Kidney epithelial cell (primary cell): ENCODE measurements at regions not wholly inside any gene's neighbourhood (a gene's known extent, or its start where the extent isn't known, plus 50 kb on each side); places are given as distances from the start of the nearest gene placed in this dataset.
A peak's percentile ranks its signal among the peaks of the same experiment; 100 is the strongest.

Source experiments
- DNase-seq: peaks from one replicate; pipeline ENCODE4 v3.0.0-alpha.2; 2010; ENCODE audit warnings: low read depth
- H3K27me3 ChIP-seq: 2 replicates; pipeline ENCODE4 v1.6.0; 2011; ENCODE audit warnings: low read length; ENCODE audit not compliant: control insufficient read depth, insufficient read depth
- H3K36me3 ChIP-seq: 2 replicates; pipeline ENCODE4 v1.5.1; 2011; ENCODE audit warnings: low read length; ENCODE audit not compliant: control insufficient read depth, insufficient read depth
- H3K4me3 ChIP-seq: 2 replicates; pipeline ENCODE4 v1.5.1; 2011; ENCODE audit warnings: low read depth, mild to moderate bottlenecking, control low read depth, low read length
- TF ChIP-seq, protein P1 (sequence below): IDR thresholded peaks from 2 replicates; pipeline ENCODE4 v1.5.1; 2011; ENCODE audit warnings: mild to moderate bottlenecking, moderate library complexity, low read length, control low read depth, inconsistent platforms; ENCODE audit not compliant: insufficient read depth, poor library complexity, severe bottlenecking

DNA sequence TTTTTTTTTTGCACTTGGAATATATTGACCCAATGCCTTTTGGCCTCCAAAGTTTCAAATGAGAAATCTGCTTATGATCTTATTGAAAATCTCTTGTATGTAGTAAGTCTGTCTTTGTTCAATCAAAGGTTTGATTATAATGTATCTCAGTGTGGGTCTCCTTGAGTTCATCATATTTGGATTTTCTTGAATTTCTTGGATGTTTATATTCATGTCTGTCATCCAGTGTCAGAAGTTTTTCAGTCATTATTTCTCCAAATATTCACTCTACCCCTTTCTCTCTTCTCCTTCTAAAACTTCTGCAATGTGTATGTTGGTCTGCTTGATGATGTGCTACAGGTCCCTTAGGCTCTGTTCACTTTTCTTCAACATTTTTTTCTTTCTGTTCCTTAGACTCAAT lies 95.9 kb upstream of the PTPRK start:
- DNase-seq: no peak
- no peaks in the 10 kb centered on the region for H3K27me3 ChIP-seq
- no peaks in the 10 kb centered on the region for H3K36me3 ChIP-seq
- H3K4me3 ChIP-seq: no peak overlapping the region
- TF ChIP-seq, protein P1, sequence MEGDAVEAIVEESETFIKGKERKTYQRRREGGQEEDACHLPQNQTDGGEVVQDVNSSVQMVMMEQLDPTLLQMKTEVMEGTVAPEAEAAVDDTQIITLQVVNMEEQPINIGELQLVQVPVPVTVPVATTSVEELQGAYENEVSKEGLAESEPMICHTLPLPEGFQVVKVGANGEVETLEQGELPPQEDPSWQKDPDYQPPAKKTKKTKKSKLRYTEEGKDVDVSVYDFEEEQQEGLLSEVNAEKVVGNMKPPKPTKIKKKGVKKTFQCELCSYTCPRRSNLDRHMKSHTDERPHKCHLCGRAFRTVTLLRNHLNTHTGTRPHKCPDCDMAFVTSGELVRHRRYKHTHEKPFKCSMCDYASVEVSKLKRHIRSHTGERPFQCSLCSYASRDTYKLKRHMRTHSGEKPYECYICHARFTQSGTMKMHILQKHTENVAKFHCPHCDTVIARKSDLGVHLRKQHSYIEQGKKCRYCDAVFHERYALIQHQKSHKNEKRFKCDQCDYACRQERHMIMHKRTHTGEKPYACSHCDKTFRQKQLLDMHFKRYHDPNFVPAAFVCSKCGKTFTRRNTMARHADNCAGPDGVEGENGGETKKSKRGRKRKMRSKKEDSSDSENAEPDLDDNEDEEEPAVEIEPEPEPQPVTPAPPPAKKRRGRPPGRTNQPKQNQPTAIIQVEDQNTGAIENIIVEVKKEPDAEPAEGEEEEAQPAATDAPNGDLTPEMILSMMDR: no peak

DNA sequence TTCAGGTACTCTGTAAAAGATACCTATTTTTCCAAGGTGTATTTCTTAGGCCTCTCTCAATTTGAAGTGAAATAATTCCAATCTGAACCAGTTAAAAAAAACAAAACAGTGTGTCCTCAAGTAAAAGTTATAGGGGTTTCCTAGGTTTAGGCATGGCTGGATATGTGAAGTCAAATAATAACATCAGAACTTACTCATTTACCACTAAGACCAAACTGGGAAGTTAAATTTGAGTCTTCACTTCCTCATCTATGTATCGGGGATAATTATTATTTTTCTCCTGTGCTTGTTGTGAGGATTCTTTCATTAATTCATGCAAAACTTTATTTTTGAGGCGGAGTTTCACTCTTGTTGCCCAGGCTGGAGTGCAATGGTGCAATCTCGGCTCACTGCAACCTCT lies 86.2 kb upstream of the PTPRK start:
- no peaks in the 10 kb centered on the region for H3K27me3 ChIP-seq
- H3K36me3 ChIP-seq: no peaks in the 10 kb centered on the region
- no peak for DNase-seq
- H3K4me3 ChIP-seq: no peak overlapping the region
- TF ChIP-seq, protein P1: no peak

DNA sequence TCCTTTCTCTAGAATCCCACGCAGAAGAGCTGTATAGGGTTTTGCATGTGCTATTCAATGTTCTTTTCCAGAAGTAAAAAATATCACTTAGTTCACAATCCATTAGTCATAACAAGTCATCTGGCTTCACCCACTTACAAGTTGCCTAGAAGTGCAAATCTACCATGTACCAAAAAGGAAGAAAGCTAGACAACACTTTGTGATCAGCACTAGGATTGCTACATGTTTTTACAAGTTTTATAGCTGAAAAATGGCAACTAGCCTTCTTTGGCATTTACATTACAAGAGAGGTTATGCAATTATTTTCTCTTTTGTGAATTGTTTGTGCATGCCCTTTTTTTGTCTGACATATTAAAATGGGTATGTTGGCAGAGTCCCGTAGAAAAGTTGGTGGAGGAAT lies 85.6 kb upstream of the PTPRK start:
- Histone ChIP-seq H3K36me3 (no peaks in the 10 kb centered on the region), H3K27me3 (no peaks in the 10 kb centered on the region), H3K4me3 (no peak overlapping the region)
- TF ChIP-seq, protein P1: no peak
- no peak for DNase-seq

DNA sequence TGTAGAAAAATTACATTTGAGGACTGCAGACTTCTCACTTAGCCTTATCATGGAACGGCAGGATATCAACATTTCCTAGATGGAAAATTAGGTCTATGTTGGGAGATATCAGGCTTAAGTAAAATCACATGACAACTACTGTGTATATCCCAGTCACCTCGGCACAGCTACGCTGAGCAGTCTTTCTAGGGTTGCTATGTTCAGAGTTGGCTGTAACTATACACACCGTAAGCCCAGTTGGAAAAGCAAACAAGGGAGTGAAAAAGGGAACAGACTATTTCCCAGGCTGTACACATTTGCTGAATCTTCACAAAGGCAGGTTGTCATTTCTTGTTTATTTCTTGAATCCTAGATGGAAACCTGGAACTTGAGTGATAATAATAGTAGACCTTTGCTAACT lies 80.7 kb upstream of the PTPRK start:
- no peaks in the 10 kb centered on the region for H3K36me3 ChIP-seq
- no peak for DNase-seq
- H3K27me3 ChIP-seq: no peaks in the 10 kb centered on the region
- TF ChIP-seq, protein P1: no peak
- no peak overlapping the region for H3K4me3 ChIP-seq

DNA sequence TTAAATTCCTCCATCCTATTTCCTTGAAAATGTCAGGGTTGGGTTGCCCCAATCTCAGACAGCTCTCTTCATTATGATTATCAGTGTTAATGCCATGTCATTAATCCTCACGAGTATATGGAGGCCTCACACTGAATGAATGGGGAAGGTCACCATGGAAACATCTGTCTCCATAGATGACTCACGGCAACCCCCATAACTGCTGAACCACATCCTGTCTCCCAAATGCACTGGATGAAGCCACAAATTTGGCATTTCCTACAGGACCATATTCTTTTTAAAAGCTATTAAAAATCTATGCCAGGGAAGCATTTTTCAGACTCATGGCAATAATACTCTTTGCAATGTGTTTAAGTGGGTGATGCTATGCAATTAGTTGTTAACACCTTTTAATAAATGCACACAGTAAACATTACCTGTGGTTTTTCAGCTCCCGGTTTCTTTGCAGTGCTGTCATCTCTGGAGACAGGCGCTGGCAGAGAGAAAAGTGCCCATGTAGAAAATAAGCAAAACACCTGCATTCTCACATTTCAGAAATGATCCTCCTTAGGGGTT lies 80.1 kb upstream of the PTPRK start:
- Histone ChIP-seq H3K36me3 (no peaks in the 10 kb centered on the region), H3K27me3 (no peaks in the 10 kb centered on the region), H3K4me3 (no peak overlapping the region)
- TF ChIP-seq, protein P1: no peak
- DNase-seq: peak; percentile 59

DNA sequence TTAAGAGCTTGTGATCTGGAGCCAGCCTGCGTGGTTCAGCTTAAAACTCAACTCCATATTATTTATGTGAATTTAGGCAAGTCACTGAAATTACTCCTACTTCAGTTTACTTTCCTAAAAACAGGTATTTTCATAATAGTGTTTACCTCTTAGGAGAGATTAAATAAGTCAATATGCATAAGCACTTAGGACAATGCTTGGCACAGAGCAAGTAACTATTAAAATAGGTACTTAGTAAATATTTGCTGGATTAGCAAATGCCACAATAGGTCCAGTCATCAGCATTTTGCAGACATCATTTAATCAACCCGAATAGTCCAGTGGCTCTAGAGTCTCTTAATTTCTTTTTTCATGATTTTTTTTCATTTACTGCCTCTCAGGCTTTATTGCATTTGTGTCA lies 78.6 kb upstream of the PTPRK start:
- Histone ChIP-seq H3K27me3 (no peaks in the 10 kb centered on the region), H3K4me3 (no peak overlapping the region), H3K36me3 (no peaks in the 10 kb centered on the region)
- no peak for DNase-seq
- TF ChIP-seq, protein P1: no peak
